NCI-H748 (cell line): ENCODE measurements at regions not wholly inside any gene's neighbourhood (a gene's known extent, or its start where the extent isn't known, plus 50 kb on each side); places are given as distances from the start of the nearest gene placed in this dataset.
"Not testable (repeated sequence)": the region's sequence is repeated elsewhere in the genome, so short reads cannot be mapped to it uniquely, and the experiment has no call there.

Source experiments
- DNase-seq: peaks from one replicate; lab custom pipeline; 2025; ENCODE audit not compliant: unreplicated experiment; lab: John Stamatoyannopoulos, UW

DNA sequence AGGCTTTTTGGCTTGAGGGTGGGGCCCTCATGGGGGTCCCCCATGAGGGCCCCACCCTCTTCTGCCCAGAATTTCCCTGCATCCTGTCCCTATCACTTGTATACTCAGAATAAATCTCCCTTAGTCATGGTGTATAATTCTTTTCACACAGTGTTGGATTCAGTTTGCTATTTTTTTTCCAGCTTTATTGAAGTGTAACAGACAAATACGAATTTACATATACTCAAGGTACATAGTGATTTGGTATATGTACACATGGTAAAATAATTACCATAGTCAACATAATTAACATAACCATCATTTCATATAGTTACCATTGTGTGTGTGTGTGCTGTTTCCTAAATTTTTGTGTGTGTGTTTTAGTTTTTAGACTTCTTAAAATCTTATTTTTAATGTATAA, 289.4 kb downstream of the CNTNAP3B start:
- DNase-seq: not testable (repeated sequence)

DNA sequence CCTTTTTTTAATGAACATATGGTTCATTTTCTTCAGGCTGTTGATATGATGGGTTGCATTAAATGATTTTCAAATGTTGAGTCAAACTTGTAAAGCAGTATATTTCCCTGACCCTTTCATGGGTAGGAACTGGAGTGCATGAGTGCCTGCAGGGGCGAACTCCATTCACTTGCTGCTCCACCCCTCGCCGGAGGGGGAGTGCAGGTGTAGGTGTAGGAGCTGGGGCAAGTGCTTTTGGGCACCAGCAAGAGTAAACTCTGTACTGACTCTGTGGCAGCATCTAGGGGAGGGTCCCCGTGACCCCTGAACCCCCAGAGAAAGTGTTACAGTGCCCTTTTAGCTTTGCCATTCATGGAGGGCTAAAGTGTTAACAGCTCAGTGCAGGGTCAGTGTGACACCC, 290.3 kb downstream of the CNTNAP3B start:
- DNase-seq: not testable (repeated sequence)

DNA sequence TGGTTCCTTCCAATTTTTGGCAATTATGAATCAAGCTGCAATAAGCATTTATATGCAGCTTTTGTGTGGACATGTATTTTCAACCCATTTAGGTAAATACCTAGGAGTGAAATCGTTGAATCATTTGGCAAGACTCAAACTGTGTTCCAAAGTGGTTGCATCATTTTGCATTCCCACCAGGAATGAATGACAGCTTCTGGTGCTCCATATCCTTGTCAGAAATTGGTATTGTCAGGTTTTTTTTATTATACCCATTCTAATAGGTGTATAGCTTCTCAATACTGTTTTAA, 290.7 kb downstream of the CNTNAP3B start:
- DNase-seq: not testable (repeated sequence)

DNA sequence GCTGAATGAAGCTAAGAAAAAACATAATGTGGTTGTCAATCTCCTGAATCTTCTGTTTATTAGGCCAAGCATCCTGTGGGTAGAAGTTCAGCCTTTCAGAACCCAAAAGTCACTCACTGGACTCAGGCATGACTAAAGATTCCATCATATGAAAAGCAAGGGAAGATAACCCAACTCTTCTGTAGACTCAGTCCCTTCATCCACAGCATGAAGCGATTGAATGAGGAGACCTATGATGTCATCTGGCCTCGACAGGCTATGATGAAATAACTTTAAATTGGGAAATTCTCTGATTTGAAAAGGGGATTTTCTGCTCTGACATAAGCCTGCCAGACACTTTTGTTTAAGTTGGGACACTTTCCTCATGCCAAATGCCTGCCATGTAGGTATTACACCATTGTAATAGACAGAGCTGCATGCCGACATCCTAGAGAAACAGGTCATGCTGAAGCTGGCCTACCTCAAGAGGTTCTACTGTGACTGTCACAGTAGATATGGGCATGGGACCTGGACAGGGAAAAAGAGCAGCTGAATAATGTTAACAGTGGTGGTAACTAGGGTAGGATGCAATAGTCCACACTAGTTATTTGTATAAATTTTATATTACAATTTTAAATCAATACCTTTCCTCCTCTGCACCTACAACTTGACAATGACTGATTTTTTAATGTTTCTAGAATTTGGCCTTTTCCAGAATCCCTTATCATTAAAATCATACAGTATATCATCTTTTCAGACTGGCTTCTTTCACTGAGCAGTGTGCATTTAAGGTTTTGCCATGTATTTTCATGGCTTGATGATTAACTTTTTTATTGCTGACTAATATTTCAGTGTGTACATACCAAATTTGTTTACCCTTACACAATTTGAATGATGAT, 291.3 kb downstream of the CNTNAP3B start:
- not testable (repeated sequence) for DNase-seq

DNA sequence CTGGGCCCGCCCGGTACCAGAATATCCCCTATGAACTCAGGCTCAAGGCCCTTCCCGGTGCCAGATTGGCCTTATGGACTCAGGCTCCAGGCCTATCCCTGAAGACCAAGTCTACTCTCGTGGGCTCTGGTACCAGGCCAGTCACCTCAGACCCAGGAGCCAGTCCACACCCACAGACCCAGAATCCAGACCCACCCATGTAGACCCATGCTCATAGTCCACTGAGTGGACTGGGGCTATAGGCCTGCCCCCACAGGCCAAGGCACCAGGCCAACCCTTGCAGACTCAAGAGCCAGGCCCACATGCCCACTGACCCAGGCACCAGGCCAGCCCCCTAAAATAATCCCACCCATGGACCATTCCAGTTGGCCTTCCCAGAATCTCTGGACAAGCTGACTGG, 296.1 kb downstream of the CNTNAP3B start:
- not testable (repeated sequence) for DNase-seq

DNA sequence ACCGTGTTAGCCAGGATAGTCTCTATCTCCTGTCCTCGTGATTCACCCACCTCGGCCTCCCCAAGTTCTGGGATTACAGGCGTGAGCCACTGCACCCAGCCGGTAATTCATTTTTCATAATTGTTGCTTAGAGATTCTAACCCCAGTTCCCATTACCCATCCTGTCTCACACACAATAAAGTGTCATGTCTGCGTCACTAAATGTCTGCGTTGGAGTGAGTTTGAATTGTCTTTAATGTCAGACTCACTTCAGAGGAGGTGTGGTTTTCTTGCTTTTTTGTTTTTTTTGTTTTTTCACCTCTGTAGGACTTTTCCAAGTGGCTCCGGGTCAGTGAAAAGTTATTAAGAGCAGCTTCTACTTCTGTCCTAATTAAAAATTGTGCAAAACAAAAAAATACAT, 304.5 kb downstream of the CNTNAP3B start:
- DNase-seq: not testable (repeated sequence)

DNA sequence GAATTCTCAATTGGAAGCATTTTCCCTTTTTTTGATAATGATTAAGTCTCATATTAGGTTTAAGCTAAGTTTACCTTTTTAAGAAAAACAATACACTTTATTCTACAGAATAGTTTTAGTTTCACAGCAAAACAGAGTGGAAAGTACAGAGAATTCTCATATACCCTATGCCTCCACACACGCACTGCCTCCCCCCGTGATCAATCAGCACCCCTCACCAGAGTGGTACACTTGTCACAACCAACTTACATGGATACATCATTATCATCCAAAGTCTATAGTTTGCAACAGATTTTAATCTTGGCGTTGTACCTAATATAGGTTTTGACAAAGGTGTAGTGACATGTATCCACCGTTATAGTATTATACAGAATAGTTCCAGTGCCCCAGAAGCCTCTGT, 326.5 kb downstream of the CNTNAP3B start:
- not testable (repeated sequence) for DNase-seq

DNA sequence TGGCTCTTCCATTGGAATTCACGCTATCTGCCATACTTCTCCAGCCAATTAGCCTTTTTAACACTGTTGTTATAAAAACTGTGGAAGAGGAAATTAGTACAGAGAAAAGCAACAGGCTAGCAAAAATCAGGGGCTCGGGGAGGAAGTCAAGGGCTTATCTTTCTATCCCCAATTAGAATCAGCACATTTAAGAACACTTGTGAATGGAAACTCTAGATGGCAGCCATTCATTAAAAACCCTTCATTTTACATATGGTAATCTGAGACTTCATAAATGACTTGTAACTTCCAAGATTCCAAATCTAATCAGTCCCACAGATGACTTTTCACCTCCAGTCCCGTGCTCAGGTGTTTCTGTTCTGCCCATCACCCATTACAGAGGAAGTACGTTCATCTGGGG, 330.5 kb downstream of the CNTNAP3B start:
- not testable (repeated sequence) for DNase-seq

DNA sequence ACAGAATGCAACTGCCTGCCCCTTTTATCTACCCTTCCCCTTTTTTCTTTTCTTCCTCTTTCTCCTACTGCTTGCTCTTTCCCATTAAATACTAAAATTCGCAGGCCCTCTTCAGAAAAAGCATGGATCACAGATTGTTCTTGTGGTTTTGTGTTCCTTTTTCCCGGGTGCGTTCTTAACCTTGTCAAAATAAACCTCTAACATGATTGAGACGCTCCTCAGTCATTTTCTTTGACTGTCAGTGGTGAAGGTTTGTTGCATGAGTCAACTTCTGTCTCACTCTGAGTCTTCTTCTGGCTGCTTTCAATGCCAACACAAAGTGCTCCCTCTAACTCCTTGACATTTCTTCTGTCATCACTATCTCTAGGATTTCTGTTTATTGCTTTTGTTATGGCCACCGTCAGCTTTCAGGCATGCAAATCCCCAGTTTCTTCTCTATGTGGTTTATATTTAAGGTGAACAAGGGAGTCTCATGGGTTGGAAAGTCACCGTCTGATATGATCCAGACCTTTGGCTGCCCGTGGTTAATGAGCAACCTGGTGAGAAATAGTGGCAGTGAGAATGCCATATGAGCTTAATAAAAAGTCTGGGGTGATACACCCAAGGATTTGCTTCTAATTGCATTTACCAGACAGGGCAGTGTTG, 338.4 kb downstream of the CNTNAP3B start:
- not testable (repeated sequence) for DNase-seq

DNA sequence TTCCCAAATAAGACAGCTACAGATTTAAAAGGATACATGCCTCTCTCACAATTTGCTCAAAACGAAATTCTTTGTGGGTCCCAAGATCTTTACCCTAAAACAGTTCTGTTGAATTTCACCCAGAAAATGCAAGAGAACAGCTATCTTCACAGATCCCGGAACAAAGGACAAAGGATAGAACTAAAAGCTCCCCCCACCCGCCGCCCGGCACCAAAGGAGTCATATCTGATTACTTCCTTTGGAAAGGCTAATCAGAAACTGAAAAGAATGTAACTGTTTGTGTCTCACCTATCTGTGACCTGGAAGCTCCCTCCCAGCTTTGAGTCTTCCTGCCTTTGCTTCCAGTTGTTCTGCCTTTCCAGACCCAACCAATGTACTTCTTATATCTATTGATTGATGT, 339.2 kb downstream of the CNTNAP3B start:
- DNase-seq: not testable (repeated sequence)

DNA sequence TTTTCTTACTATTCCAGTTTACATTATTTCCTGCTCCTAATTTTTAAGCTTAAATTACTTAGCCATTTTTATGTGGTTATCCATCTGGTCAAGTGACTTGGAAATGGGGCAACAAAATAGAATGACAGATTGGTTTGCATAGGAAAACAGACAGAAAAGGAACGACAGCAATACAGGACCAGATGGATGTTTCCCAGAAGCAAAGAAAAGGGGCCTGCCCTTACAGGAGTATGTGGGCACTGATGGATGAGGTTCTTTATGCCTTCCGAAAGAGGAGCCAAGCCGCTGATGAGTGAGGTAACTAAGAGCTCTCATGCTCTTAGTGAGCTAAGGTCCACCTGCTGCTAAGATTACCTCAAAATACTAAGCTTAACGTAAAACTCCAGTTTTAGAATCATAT, 339.8 kb downstream of the CNTNAP3B start:
- not testable (repeated sequence) for DNase-seq

DNA sequence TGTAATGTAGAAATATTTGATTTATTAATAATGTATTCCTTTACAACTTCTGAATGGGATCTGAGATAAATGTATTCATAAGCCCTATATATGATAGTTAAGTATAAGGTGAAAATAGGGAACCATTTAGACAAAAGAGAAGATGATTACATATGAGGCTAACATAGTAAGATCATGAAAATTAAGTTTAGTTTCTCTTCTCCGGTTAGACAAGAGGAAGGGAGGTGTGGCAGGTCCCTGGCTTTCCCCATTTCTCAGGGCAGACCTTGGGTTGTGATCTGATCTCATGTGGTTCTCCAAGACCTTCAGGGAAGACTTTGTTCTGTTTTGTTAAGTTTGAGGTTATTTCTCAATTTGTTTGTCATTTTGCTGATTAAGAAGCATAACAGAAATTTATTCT, 341.3 kb downstream of the CNTNAP3B start:
- DNase-seq: not testable (repeated sequence)

DNA sequence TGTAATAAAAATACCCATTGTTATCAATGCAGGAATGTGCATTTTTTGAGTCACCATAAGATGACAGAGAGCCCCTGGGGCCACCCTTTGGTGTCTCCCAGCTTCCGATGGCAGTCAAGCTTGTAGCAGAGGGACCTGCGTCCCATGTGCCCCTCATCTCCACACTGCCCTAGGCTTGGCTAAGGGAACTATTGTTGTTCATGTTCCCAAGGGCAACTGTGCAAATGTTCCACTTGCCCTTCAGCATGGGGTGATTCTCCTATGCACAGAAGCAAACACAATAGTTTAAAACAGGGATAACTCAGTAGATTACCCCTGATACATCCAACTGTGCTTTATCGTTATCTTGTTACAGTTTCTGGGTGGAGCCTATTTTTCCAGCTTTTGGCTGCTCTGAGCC, 342.0 kb downstream of the CNTNAP3B start:
- DNase-seq: not testable (repeated sequence)

DNA sequence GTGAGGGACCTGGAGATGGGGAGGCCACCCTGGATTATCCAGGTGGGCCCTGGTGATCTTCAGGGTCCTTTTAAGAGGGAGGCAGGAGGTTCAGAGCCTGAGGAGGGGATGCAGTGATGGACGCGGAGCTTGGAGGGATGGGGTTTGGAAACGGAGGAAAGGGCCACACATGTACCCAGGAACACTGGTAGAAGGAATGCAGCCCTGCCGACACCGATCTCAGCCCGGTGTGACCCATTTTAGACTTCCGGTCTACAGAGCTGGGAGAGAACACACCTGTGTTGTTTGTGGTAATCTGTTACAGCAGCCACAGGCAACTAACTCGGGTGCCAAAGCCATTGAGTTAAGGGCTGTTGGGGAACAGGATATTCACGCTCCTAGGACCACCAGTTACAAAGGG, 345.2 kb downstream of the CNTNAP3B start:
- not testable (repeated sequence) for DNase-seq

DNA sequence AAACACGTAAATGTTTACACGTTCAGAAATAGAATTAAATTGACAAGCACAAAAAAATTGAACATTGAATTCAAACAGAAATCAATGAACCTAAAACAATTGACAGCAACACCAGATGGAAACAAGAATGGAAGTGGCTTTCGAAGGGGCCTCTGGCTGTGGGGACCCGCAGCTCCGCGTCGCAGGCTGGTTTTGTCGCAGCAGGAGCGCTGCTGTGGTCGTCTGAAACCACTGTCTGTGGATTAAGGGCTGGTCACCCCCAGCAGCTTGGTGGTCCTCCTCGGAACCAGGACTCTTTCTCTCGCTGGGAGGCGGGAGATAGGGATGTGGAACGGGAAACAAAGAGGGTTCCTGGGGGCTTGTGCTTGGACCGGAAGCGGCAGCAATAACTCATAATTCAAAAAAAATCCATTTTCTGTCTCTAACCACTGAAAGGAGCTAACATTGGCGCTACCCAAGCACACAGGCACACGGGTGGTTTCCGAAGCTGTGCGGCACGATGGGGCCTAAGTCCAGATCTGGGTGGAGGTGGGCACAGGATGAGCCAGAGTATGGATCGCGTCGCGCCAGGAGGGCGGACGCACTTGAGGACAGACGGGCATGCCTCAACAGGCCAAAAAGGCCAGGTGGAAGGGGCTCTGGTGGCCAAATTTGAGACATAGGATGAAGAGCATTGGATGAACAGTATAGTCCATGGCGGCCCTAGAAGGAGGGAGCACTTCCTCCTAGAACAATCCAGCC, 346.0 kb downstream of the CNTNAP3B start:
- DNase-seq: not testable (repeated sequence)

DNA sequence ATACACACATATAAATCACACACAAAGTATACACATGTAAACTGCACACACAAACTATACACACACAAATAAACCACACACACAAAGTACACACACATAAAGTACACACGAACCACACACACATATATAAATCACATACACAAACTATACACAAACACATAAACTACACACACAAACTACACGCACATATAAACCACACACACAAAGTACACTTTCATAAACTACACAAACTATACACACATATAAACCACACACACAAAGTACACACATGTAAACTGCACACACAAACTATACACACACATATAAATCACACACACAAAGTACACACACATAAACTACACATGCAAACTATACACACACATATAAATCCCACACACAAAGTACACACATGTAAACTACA, 347.3 kb downstream of the CNTNAP3B start:
- not testable (repeated sequence) for DNase-seq

DNA sequence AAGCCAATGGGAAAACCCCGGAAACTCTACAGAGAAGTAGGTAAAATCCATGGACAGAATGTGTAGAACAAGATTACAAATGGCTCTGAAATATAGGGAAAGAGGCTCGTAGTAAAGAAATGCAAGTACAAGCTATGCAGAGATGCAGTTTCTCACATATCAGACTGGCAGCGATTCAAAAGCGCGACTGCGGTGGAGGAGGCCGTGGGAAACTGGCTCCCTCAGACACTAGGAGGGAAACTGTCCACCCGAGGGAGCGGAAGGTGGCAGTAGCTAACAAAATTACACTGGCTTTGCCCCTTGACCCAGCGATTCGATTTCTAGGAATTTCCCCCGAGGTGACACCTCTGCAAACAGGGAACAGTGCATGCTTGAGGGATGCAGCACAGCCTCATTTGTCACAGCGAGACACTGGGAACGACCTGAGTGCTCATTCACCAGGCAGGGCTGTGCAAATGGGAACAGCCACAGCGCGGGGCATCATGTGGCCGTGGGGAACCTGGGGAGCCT, 349.3 kb downstream of the CNTNAP3B start:
- not testable (repeated sequence) for DNase-seq

DNA sequence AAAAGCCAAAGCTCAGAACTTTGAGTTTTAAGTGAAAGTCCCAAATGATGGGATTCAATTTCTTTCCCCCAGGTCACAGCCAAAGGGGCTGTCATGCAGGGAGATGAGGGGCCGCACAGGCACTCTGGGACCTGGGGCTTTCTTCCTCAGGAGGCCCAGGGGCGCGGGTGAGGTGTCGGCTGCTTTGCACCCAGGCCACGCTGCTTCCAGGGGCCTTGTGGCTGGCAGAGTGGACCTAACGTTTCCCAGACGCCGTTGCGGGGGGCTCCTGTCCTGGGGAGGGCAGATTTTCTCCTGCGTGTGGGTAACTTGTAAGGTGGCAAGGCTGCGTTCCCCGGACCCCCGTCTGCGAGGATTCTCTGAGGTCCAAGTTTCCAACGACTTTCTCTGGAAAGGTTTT, 350.0 kb downstream of the CNTNAP3B start:
- DNase-seq: not testable (repeated sequence)

DNA sequence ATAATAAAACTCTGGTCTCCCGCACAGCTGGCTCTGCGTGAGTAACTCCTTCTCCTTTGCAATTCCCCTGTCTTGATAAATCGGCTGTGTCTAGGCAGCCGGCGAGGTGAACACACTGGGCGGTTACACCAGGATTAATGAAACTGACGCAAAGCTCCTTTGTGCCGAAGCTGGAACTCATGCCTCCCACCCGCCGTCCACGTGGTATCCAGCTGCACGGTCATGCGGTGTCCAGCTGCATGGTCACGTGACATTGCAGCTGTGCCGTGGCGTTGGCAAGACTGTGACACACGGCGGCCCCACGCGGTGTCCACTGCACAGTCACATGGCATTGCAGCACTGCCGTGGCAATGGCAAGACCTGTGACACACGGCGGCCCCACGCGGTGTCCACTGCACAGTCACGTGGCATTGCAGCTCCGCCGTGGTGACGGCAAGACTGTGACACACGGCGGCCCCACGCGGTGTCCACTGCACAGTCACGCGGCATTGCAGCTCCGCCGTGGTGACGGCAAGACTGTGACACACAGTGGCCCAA, 350.6 kb downstream of the CNTNAP3B start:
- not testable (repeated sequence) for DNase-seq

DNA sequence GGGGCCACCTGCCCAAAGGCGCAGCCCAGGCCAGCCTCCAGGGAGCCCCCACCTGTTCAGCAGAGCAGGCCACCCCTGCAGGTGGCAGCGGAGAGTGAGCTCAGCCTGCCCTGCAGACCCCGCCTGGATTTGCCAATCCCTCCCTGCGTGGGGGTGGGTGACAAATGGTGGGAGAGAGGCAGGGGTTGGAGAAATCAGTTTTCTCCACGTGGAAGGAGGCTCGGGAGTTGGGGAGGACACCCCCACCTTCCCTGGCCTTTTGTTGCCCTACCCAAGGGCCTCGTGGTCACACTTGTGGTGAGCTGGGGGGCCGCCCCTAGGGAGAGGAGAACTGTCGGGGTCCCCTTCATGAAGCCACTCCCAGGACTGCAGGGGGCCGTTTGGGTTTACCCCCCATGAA, 351.7 kb downstream of the CNTNAP3B start:
- not testable (repeated sequence) for DNase-seq

DNA sequence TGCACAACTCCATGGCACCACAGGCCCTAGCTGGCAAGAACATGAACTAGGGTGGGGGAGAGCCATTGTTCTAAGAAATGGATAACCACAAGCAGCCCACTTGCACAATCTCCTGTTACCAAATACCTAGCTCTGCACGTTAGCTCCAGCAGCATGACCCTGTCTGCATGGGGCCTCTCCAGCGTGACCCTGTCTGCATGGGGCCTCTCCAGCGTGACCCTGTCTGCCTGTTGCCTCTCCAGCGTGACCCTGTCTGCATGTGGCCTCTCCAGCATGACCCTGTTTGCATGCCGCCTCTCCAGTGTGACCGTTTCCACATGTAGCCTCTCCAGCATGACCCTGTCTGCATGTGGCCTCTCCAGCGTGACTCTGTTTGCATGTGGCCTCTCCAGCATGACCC, 356.7 kb downstream of the CNTNAP3B start:
- not testable (repeated sequence) for DNase-seq
